K562 (cell line): ENCODE measurements at regions not wholly inside any gene's neighbourhood (a gene's known extent, or its start where the extent isn't known, plus 50 kb on each side); places are given as distances from the start of the nearest gene placed in this dataset.

ENCODE experiments used
- ADNP ChIP-seq: fragments of 200-800 bp; sonication (Bioruptor generic); IDR thresholded peaks from 2 replicates; pipeline ENCODE4 v1.6.1; 2016; ENCODE audit warnings: missing genetic modification characterization, missing compliant biosample characterization
- BCOR ChIP-seq: fragments of 450-650 bp; IDR thresholded peaks from 2 replicates; pipeline ENCODE4 v1.6.1; 2016
- CTCF ChIP-seq, 3 experiments: IDR thresholded peaks in 2 of 3; conservative IDR thresholded peaks in 1 of 3; 2 replicates each; pipeline ENCODE4 v1.5.1; 2011 to 2012; ENCODE audit warnings: low read length in 3 of 3, mild to moderate bottlenecking in 3 of 3, control low read depth in 2 of 3, improper control_type of control experiment in 1 of 3, inconsistent platforms in 1 of 3, low read depth in 1 of 3, mixed read lengths in 1 of 3, moderate library complexity in 1 of 3; ENCODE audit not compliant: insufficient read depth in 2 of 3
- EZH2 ChIP-seq: IDR thresholded peaks from 2 replicates; pipeline ENCODE4 v1.6.1; 2012; ENCODE audit warnings: low read depth, mild to moderate bottlenecking, inconsistent platforms, low read length, borderline replicate concordance
- TAF9B ChIP-seq: fragments of 450-650 bp; IDR thresholded peaks from 2 replicates; pipeline ENCODE4 v1.6.1; 2018; ENCODE audit warnings: mild to moderate bottlenecking; ENCODE audit not compliant: partially characterized antibody

GRCh38 chr1:67564193-67564592, 120.8 kb upstream of the GADD45A start:
- TF ChIP-seq CTCF (IDR thresholded peaks at IDR 0.05 in 2 of 3, conservative IDR thresholded peaks at IDR 0.05 in 1 of 3; ENCODE audit: insufficient read depth in 2 of 3, low read depth in 1 of 3, low read length in 3 of 3), result no peak
- no peak for TF ChIP-seq TAF9B
- no peak for TF ChIP-seq BCOR
- no peak for TF ChIP-seq EZH2
- TF ChIP-seq ADNP (tag), result no peak
